AML-193 (cell line): ENCODE measurements at regions not wholly inside any gene's neighbourhood (a gene's known extent, or its start where the extent isn't known, plus 50 kb on each side); places are given as distances from the start of the nearest gene placed in this dataset.
"Not testable (repeated sequence)": the region's sequence is repeated elsewhere in the genome, so short reads cannot be mapped to it uniquely, and the experiment has no call there.

Experiments used
- DNase-seq, 2 experiments: peaks; one replicate each; lab custom pipeline; 2025; lab: John Stamatoyannopoulos, UW

- DNase-seq = no peak
These were observed 440.4 kb downstream of the HINT1 start for GRCh38 chr5:130724658-130725057.

DNA sequence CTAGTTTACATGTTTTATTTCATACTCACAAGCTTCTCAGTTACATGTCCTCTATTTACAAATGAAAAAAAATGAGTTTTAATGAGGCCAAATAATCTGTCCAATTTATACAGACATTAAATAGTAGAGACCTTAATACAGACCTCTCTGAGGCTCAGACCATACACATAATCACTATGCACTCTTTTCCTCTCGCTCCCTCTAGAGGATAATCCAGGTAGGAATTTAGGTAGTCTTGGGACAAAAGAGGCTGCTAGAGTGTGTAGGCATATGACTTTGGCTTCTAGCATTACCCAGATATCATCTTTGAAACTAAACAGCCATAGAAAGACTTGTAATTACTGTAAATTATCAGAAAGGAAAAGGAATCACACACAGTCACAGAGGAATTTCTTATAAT is 444.7 kb downstream of the HINT1 start:
- no peak for DNase-seq

DNA sequence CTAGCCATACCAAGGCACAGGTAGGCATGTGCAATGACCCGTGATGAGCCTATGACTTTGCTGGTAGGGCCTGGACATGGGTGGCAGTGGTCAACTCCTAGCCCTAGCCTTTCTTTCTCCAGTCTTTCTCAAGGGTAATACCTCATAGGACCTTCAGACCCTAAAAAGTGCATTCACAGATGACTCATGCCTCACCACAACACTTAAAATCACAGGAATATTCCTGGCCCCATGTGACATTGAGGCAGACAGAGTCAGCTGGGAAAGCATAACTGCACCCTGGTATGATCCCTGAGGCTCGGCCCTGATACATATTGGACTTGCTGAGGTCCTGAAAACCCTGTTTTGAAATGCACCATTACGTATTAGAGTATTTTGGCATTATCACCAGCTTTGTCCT is 449.5 kb downstream of the HINT1 start:
- DNase-seq = no peak

- no peak for DNase-seq
These were observed 450.9 kb downstream of the HINT1 start for GRCh38 chr5:130714200-130714599.

DNA sequence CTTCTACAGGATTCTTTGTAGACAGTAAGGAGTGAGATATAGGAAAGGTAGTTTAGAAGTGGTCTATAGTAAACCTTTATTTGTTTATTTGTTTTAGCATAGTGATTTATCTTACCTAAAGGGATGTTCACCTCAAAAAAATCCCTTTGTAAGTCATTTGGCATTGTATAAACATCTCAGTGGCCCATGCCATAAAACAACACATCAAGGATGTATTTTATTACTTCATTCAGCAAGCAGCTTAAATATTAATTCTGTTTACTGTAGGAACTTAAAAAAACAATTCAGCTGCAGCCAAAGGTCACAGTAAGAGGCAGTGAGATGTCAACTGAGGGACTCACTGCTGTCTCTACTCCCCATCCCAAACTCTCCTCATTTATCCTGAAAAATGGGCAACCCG is 452.7 kb downstream of the HINT1 start:
- DNase-seq = no peak

DNA sequence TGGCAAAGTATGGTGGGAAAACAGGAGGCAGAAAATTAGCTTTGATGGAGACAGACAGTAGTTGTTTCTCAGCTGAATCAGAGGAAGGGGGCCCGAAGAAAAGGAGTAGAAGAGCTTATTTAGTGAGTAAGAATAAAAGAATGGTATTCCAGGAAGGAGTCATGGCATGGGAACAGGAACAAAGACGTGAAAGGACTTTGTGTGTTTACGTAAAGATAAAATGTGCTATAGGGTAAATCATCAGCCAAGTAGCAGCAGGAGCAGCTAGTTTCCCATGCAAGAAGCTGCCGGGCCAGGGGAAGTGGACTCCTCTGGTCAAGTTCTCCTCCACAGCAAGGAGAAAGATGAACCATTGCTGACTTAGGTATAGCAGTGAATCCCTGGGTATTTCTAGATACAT is 454.5 kb downstream of the HINT1 start:
- no peak for DNase-seq

DNA sequence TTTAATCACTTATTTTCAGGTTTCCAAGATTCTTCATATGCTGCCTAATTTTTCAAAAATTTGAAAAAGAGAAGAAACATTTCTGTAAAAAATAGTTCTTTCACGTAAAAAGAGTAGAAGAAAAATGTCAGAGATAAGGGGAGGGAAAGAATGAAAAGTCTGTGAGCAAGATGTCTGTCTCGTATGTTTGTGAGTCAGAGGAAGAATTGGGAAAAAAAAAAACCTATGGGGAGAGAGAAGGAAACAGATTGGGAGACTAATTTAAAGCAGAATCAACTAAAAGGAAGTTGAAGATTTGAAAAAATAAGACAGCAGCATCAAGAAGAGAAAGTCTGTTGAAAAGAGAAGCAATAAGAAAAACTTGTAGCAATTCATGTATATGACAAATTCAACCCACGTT is 456.3 kb downstream of the HINT1 start:
- no peak for DNase-seq

DNA sequence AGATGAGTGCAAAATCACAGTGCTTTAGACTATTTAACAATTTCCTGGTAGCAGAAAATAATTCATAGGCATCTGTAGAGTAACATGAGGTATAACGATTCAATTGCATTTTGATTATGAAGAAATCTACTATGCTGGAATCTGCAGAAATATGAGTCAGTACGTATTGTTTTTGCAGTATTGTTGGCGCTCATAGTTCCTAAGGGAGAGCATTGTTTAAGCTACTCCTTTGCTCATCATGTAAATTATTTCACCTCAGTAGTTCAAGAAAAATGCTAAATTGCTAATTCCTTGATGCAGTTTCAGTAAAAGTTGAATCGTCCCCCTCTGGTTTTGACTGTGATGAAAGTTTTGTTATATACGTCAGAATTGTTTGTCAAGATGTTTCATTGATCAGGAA is 458.4 kb downstream of the HINT1 start:
- no peak for DNase-seq

- no peak for DNase-seq
These were observed 459.7 kb downstream of the HINT1 start for GRCh38 chr5:130705368-130705767.

DNA sequence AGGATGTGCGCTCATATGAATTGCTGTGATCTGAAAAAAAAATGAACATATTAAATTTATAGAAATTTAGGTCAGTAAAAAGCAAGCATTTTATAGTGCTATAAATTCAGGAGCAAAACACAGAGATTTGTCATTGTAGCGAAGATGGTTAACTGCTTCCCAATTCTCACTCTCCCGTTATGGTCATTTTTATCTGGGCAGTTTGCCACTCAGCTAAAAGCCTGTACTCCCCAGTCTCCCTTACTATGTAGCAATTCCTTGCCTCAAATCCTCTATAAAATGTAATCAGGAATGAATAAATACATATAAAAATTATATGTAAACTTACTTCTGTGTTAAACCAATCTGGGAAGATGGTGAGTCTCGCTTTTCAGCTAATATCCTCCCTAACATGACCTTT is 471.5 kb downstream of the HINT1 start:
- no peak for DNase-seq

DNA sequence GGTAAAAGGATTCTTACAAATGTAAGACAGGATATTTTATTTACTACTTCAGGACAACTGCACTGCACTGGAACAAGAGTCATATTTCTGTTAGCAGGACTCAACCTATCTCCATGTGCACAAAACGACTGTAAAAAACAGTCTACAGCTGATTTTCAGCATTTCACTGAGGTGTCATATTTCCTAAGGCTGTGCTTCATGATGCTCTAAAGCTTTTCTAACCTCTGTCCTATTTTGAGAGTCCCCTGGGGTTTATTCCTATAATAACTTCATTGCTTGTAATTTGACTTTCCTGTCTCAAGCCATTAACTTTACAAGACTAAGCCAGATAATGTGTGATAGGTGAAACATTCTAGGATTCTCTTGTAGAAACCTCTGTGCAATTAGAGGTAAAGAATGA is 472.3 kb downstream of the HINT1 start:
- DNase-seq = no peak

GRCh38 chr5:130689831-130690230 is 475.2 kb downstream of the HINT1 start:
- no peak for DNase-seq

- no peak for DNase-seq
These were observed 477.8 kb downstream of the HINT1 start for GRCh38 chr5:130687085-130687733.

DNA sequence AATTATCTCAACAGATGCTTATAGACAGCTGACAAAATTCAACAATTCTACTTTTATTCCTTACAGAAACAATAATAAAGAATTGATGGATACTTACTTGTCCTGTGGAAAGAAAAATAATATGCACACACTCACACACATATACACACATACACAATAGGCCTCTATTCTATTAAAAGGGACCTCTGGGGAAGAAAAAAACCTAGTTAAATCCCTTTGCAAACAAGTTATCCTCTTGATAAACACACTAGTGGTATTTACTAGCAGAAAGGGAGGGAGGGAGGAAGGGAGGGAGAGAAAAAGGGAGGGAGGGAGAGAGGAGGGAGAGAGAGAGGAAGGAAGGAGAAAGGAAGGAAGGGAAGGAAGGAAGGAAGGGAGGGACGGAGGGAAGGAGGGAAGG is 486.4 kb downstream of the HINT1 start:
- no peak for DNase-seq

- no peak for DNase-seq
These were observed 498.6 kb downstream of the HINT1 start for GRCh38 chr5:130666462-130666861.

- no peak for DNase-seq
These were observed 512.9 kb downstream of the HINT1 start for GRCh38 chr5:130652176-130652575.

DNA sequence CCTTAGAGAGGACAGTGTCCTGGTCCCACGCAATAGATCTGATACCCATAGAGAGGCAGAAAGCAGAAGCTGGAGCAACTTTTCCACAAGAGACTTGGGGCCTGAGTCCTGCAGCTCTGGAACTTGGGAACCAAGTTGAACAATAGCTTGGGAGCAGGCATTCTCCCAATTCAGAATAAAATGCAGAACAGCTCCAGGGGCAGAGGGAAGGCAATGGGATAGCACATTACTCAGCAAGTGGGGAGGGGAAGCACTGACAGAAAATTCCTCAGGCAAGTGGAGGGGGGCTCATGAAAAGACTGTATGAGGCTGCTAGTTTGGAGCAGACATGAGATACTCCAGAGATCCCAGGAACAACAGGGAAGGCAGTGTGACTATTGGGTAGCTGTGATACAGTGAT is 513.6 kb downstream of the HINT1 start:
- DNase-seq = no peak

- no peak for DNase-seq
These were observed 521.7 kb downstream of the HINT1 start for GRCh38 chr5:130643321-130643720.

DNA sequence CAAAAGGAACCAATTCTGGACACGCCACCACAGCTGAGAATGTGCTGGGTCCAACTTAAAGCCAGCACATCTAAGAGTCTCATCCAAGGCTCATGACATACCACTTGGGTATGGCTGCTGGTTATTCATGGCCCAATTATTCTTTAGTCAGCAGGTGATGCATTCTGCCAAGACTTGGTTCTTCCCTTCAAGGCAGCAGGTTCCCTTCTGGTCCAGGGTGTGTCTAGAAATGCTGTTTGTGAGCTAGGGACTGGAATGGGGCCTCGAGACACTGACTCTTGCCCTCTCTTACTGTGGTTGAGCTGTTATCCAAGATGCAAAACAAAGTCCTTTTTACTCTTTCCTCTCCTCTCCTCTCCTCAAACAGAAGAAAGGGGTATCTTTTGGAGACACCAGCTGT is 522.6 kb downstream of the HINT1 start:
- DNase-seq = no peak

DNA sequence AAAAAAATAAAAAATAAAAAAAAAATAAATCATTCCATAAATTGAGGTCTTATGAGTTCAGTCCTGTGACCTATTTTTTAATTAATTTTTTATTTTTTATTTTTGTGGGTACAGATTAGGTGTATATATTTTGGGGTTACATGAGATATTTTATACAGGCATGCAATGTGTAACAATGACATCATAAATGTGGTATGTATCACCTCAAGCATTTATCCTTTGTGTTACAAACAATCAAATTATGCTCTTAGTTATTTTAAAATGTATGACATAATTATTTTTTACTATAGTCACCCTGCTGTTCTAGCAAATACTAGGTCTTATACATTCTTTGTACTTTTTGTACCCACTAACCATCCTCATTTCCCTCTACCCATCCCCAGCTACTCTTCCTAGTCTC is 537.9 kb downstream of the HINT1 start:
- DNase-seq = no peak

GRCh38 chr5:130624805-130625204 is 540.3 kb downstream of the HINT1 start:
- no peak for DNase-seq

DNA sequence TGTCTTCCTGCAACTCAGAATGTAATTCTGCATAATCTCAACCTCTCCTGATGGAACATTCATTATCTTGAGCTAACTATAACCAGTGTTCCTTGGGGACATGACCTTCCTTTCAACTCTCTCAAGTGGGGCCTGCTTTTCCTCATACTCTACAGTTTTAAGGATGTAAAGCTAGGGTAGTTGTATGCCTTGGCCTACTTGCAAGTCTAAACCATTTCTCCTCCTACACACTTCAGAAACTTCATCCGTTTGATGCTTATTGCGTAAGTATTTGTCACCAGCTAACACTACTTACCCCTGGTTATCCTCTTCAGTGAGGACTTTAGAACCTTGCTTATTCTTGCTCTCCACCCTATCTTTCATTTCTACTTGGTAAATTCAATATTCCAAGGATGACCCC is 548.9 kb downstream of the HINT1 start:
- DNase-seq = no peak

GRCh38 chr5:130605234-130605633 is 559.8 kb downstream of the HINT1 start:
- no peak for DNase-seq

DNA sequence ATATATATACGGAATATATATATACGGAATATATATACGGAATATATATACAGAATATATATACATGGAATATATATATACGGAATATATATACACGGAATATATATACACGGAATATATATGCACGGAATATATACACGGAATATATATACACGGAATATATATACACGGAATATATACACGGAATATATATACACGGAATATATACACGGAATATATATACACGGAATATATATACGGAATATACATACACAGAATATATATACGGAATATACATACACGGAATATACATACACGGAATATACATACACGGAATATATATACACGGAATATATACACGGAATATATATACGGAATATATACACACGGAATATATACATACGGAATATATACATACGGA is 568.4 kb downstream of the HINT1 start:
- DNase-seq = not testable (repeated sequence)

DNA sequence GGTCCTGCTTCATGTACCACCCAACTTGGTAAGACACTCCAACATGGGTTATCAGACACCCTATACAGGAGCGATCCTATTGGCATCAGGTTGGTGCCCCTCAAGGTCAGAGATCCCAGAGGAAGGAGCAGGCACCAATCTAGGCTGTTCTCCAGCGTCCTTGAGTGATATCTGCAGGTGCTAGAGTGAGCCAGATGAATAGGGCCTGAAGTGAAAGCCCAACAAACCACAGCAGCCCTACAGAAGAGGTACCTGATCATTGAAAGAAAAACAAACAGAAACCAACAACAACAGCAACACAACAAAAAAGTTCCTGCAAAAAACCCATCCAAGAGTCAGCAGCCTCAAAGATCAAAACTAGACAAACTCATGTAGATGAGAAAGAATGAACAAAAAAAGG is 584.8 kb downstream of the HINT1 start:
- no peak for DNase-seq
